HG03575 (cell line): ENCODE measurements at regions not wholly inside any gene's neighbourhood (a gene's known extent, or its start where the extent isn't known, plus 50 kb on each side); places are given as distances from the start of the nearest gene placed in this dataset.
"Not testable (repeated sequence)": the region's sequence is repeated elsewhere in the genome, so short reads cannot be mapped to it uniquely, and the experiment has no call there.

Experiments used
- ATAC-seq: cut with Tn5 transposase; IDR thresholded peaks from one replicate; pipeline ENCODE4 v1.9.1; 2021; ENCODE audit not compliant: unreplicated experiment, insufficient number of reproducible peaks, low FRiP score; ENCODE audit errors: extremely low read depth

DNA sequence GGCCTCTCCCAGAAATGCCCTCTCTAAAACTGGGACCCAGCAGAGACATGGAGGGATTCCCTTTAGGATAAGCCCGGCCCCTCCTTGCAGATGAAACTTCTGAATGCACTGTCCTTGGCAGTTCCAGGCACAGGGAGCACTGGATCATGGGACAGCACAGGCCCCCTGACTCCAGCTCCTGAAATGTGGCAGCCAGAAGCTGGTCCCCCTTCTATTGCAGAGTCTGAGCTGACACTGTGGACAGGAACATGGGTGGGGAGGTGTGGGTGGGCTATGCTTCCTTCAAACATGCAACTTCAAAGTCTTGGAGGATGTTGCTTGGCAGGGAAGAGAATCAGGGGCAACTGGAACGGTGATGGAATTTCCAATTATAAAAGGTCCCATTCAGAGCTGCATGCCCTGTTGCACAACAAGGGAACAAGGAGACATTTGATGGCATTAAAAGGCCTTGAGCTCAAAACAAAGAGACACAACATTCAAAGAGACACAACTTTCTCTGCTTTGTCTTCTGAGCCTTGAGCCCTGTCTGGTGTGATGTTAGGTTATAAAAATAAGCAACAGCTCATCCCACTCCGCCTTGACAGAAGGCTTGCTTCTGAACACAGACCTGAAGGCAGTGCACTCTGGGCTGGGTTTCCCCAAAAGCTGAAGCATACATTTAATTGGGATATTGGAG lies 239.0 kb downstream of the OSR1 start:
- ATAC-seq, result no peak

DNA sequence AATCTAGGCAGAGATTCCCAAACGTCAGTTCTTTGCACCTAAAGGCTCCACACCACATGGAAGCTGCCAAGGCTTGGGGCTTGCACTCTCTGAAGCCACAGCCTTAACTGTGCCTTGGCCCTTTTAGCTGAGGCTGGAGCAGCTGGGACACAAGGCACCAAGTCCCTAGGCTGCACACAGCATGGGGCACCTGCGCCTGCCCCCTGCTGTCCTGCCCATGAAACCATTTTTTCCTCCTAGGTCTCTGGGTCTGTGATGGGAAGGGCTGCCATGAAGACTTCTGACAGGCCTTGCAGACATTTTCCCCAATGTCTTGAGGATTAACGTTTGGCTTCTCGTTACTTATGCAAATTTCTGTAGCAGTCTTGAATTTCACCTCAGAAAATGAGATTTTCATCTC lies 241.5 kb downstream of the OSR1 start:
- no peak for ATAC-seq

GRCh38 chr2:19114754-19115231 lies 243.6 kb downstream of the OSR1 start:
- no peak for ATAC-seq

DNA sequence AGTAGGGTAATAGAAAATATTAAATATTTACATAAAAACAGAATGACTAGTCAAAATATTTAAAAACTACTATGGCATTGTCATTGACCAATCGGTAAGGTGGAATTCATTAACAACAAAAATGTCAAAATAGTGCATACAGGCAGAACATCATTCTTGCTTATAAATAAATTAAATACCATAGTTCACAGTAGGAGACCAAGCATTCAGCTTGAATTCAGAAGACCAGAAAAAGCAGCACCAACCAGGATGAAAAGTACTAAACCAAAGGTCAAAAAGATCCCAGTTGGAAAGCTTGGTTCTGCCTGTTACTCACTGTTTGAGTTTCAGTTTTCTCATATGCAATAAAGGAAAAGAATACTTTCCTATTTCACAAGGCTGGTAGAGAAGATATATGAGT lies 244.3 kb downstream of the OSR1 start:
- no peak for ATAC-seq

- no peak for ATAC-seq
These were observed 247.1 kb downstream of the OSR1 start for GRCh38 chr2:19111354-19111753.

- no peak for ATAC-seq
These were observed 248.9 kb downstream of the OSR1 start for GRCh38 chr2:19109518-19109917.

GRCh38 chr2:19106376-19106775 lies 252.0 kb downstream of the OSR1 start:
- ATAC-seq, result no peak

GRCh38 chr2:19104503-19104902 lies 253.9 kb downstream of the OSR1 start:
- ATAC-seq, result no peak

DNA sequence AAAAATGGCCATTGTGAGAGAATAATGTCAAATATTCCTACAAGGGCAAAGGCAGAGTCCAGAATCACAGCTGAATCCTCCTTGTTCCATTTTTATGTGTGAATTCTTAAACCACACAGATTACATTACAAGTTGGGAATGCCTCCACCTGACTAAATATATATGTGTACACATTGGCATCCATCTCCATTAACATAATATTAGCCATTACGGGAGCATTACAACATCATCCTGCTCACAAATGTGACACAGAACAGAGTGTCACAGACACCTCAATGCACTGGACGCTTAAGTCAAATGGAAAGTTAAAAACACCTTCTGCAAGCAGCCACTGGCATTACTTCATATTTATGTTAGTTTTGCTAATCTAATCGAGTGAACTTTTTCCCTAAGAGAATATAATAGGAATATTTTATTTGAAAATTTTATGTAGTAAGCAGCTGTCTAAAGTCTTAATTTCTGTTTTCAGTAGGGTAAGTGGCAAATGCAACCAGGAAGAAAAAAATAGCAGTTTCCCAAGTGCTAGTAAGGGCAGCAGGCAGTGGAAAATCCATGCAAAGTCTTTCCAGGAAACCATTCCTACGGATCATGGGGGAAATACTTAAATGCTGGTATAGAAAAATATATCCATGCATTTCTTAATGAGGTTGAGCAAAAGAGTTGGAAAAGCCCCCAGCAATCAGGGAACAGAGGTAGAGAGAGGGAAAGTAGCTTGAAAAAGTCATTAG lies 255.6 kb downstream of the OSR1 start:
- no peak for ATAC-seq

GRCh38 chr2:19101968-19102367 lies 256.5 kb downstream of the OSR1 start:
- ATAC-seq, result no peak

DNA sequence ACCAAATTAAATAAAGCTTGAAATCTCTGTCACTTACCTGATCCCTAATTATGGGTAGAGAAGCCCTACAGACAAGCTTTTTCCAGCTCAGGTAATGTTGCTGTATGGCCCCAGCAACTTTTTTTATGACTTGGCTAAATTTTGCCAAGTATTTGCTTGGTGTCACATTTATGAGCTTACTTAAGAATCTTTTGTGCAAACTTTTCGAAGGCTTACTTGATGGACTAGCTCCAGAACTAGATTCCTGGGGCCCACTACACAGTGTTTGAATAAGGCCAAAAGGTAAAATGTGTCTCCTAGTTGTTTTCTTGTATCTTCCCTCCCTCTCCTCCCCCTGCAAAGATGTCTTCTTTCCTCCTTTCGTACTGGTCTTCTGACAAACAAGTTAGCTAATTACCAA lies 257.9 kb downstream of the OSR1 start:
- ATAC-seq, result no peak

DNA sequence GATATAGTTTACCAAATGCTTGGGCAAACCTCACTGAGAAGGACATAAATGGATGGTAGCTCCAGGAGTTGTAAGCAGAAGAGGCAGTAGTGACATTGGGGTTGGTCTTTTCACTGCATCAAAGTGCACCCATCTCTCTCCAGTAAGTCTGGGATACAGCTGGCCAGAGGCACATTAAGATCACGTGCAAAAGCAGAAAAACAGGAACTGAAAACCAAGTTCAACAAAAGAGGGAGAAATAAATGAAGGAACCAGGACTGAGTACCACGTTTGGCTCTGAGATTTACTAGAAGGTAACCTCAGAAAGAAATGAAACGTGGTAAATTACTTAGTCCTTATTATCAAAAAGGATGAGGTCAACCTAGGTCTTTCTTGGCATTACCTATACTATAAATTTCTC lies 259.2 kb downstream of the OSR1 start:
- ATAC-seq, result no peak

GRCh38 chr2:19098467-19099160 lies 259.8 kb downstream of the OSR1 start:
- no peak for ATAC-seq

- not testable (repeated sequence) for ATAC-seq
These were observed 268.9 kb downstream of the OSR1 start for GRCh38 chr2:19089476-19089875.

DNA sequence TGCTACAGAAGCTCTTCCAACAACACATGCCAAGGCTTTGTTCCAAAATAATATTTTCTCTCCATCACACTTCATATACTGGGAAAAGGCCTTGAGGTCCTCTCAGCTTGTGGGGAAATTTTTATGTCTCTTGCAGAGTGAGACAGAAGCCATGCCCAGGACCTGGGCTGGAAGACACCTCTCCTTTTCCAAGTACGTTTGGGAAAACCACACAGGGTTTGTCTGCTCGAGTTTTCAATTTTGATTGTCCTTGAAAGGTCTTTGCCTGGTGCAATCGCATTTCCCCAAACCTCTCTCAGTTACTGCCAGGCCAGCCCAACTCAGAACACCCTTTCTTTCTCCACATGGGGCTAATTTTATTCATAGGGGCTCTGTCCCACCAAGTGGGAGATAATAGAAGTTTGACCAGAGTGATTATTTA lies 272.2 kb downstream of the OSR1 start:
- ATAC-seq, result no peak

GRCh38 chr2:19078709-19079108 lies 279.7 kb downstream of the OSR1 start:
- ATAC-seq, result no peak

DNA sequence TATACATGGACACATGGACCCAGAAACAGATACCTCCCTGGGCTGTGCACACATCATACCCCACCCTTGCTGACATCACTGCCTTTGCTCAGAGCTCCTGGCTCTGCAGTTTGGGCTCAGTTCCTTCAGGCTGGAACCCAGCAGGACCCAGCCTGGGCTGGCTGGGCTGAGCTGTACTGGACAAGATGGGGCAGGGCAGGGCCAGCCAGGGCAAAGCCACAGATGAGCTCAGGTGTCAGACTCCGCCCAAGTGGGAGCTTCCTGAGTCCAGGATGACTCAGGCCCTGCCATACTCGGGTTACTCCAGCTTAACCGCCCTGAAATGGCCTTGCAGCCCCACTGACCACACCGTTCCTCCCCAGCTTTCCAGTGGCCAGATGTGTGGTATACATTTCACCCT lies 284.9 kb downstream of the OSR1 start:
- no peak for ATAC-seq

DNA sequence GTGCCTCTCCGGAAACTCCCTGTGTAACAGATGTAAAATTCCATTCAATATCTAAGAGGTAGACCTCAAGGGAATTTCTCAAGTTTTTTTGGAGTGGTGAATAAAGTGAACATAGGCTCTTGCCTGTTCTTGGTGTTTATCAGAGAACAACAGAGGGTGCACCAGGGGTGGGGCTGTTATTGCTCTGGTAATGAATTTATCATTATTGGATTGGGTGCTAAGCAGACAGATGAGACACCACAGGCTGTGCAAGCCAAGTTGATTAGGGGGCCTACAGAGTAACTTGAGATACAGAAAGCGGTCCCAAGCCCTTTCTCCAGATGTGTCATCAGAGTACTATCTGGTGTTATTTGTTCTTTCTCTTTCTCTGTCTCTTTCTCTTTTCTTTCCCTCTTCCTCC lies 286.3 kb downstream of the OSR1 start:
- no peak for ATAC-seq

- ATAC-seq, result no peak
These were observed 287.5 kb downstream of the OSR1 start for GRCh38 chr2:19070886-19071285.

- ATAC-seq, result no peak
These were observed 290.2 kb downstream of the OSR1 start for GRCh38 chr2:19068206-19068605.
